ENCODE measurements at regions not wholly inside any gene's neighbourhood (a gene's known extent, or its start where the extent isn't known, plus 50 kb on each side); places are given as distances from the start of the nearest gene placed in this dataset.

DNA sequence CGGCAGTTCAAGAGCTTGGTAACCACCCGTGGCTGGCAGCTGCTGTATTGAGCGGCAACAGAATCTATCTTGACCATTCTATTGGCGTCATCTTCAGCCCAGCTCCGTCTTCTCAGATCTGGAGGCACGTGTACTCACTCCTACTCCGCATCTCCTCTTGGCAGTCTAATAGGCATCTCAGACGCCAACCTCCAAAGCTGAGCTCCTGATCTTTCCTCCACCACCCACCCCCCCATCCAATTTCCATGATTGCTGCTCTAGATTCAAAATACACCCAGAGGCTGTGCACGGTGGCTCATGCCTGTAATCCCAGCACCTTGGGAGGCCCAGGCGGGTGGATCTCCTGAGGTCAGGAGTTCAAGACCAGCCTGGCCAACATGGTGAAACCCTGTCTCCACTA is 84.6 kb upstream of the CASZ1 start:
- TF ChIP-seq ZZZ3 (IDR thresholded peaks at IDR 0.05; ENCODE audit: control insufficient read depth, insufficient read length, low read depth) (no peak), RAD51 (IDR thresholded peaks at IDR 0.05) (no peak), CTCF (IDR thresholded peaks at IDR 0.05 in 2 of 3, conservative IDR thresholded peaks at IDR 0.05 in 1 of 3; ENCODE audit: control insufficient read depth in 2 of 3, extremely low read depth in 1 of 3, insufficient read depth in 1 of 3, low read depth in 3 of 3, low read length in 3 of 3) (no peak), HDAC2 (IDR thresholded peaks at IDR 0.05) (no peak), MYC (IDR thresholded peaks at IDR 0.05; ENCODE audit: insufficient read depth, insufficient read length, insufficient replicate concordance, low read length, severe bottlenecking) (no peak), ZNF207 (IDR thresholded peaks at IDR 0.05; ENCODE audit: borderline replicate concordance) (no peak)

Data from GM12878 (cell line).